ENCODE measurements at regions not wholly inside any gene's neighbourhood (a gene's known extent, or its start where the extent isn't known, plus 50 kb on each side); places are given as distances from the start of the nearest gene placed in this dataset.

DNA sequence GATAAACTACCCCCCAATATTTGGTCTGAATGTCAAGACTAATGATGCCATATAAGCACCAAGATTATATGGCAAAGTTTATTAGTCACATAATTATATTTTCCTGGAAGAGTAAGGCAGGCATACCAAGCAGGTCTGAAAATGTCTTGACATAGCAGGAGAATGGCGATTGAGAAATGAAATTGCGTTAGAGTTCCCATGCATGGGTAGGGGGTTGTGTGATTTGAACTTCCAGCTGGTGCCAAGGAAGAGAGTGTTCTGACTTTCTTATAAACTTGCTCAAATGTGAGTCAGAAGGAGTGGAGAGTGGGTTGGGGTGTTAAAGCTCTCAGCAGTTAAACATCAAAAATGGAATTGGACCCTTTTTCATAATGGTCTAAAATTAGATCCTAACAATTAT is 1200.6 kb upstream of the ACO1 start:
- Histone ChIP-seq H3K79me2 (ENCODE audit: control insufficient read depth in 1 of 2, insufficient read depth in 2 of 2, low read length in 2 of 2) (no peaks in the 10 kb centered on the region), H3K36me3 (ENCODE audit: control insufficient read depth in 2 of 4, insufficient read depth in 4 of 4, low read length in 3 of 4) (no peaks in the 10 kb centered on the region), H3K27ac (ENCODE audit: low read depth, low read length) (no peak overlapping the region), H3K4me3 (ENCODE audit: extremely low read depth in 1 of 4, insufficient read depth in 2 of 4, low read depth in 3 of 4, low read length in 4 of 4) (no peak overlapping the region), H4K8ac (ENCODE audit: extremely low read depth, insufficient read depth, low read length) (no peak overlapping the region), H2AK5ac (ENCODE audit: low read depth, low read length) (no peak overlapping the region), H2BK15ac (ENCODE audit: low read length) (no peak overlapping the region), H2BK120ac (replicated peaks; ENCODE audit: low read depth, low read length) (no peak overlapping the region), H4K5ac (ENCODE audit: insufficient read length, low read depth, low read length) (no peak overlapping the region), H2AFZ (ENCODE audit: low read length) (no peak overlapping the region), H3K18ac (ENCODE audit: extremely low read depth, low read length) (no peak overlapping the region), H3K4ac (replicated peaks; ENCODE audit: insufficient read length, low read depth, low read length) (no peak overlapping the region), H4K91ac (replicated peaks; ENCODE audit: insufficient read length, low read length) (no peak overlapping the region), H3K23ac (ENCODE audit: insufficient read length) (no peak overlapping the region), H3K27me3 (replicated peaks in 1 of 4; ENCODE audit: control insufficient read depth in 3 of 4, extremely low read depth in 1 of 4, insufficient read depth in 3 of 4, low read length in 3 of 4) (no peaks in the 10 kb centered on the region), H3K56ac (replicated peaks; ENCODE audit: insufficient read length, low read depth, low read length) (no peak overlapping the region), H3K4me2 (ENCODE audit: insufficient read depth in 1 of 2, low read depth in 2 of 2, low read length in 2 of 2) (no peak overlapping the region), H3K9me3 (ENCODE audit: insufficient read depth in 2 of 2, low read depth in 1 of 2, low read length in 1 of 2) (no peaks in the 10 kb centered on the region), H2BK5ac (ENCODE audit: low read depth, low read length) (no peak overlapping the region), H3K4me1 (replicated peaks in 1 of 4; ENCODE audit: control insufficient read depth in 3 of 4, insufficient read depth in 4 of 4, low read length in 3 of 4) (no peaks in the 10 kb centered on the region), H3K14ac (ENCODE audit: insufficient read length) (no peak overlapping the region), H3K79me1 (ENCODE audit: low read depth, low read length) (no peaks in the 10 kb centered on the region), H4K20me1 (replicated peaks in 1 of 2; ENCODE audit: control insufficient read depth in 1 of 2, insufficient read depth in 2 of 2, low read length in 2 of 2) (no peaks in the 10 kb centered on the region), H3K23me2 (ENCODE audit: low read depth, low read length) (no peaks in the 10 kb centered on the region), H2BK20ac (ENCODE audit: low read length) (no peak overlapping the region), H3K9ac (replicated peaks in 1 of 4; ENCODE audit: extremely low read depth in 1 of 4, low read depth in 3 of 4, low read length in 3 of 4) (no peak overlapping the region), H2BK12ac (ENCODE audit: low read depth, low read length) (no peak overlapping the region)
- TF ChIP-seq CREB1 (IDR thresholded peaks at IDR 0.05), result no peak
- TF ChIP-seq CTBP2 (IDR thresholded peaks at IDR 0.05; ENCODE audit: borderline replicate concordance, insufficient read depth, insufficient read length, low read length), result no peak
- no peak for TF ChIP-seq SIN3A (conservative IDR thresholded peaks at IDR 0.05 in 1 of 2, IDR thresholded peaks at IDR 0.05 in 1 of 2; ENCODE audit: low read depth in 1 of 2, low read length in 2 of 2)
- TF ChIP-seq YY1 (IDR thresholded peaks at IDR 0.05; ENCODE audit: low read depth, low read length), result no peak
- ChIA-PET POLR2A (ENCODE audit: partially characterized antibody) (no interaction called here), CTCF (ENCODE audit: partially characterized antibody) (no interaction called here)
- 94% methylated on average over 2 of the region's 2 CpGs; no CpG with 5 or more reads in 1 of the 2 experiments for WGBS, 2 experiments (ENCODE audit: extremely low coverage in 1 of 2, insufficient coverage in 1 of 2, insufficient read length in 1 of 2, insufficient replicate concordance in 2 of 2, low coverage in 1 of 2, low lambda C conversion rate in 2 of 2, missing lambda C conversion rate in 1 of 2)
- FAIRE-seq (no peak), DNase-seq (ENCODE audit: low read depth in 1 of 2, low spot score in 2 of 2) (no peak)
